ENCODE measurements at regions not wholly inside any gene's neighbourhood (a gene's known extent, or its start where the extent isn't known, plus 50 kb on each side); places are given as distances from the start of the nearest gene placed in this dataset.
"Not testable (repeated sequence)": the region's sequence is repeated elsewhere in the genome, so short reads cannot be mapped to it uniquely, and the experiment has no call there.

DNA sequence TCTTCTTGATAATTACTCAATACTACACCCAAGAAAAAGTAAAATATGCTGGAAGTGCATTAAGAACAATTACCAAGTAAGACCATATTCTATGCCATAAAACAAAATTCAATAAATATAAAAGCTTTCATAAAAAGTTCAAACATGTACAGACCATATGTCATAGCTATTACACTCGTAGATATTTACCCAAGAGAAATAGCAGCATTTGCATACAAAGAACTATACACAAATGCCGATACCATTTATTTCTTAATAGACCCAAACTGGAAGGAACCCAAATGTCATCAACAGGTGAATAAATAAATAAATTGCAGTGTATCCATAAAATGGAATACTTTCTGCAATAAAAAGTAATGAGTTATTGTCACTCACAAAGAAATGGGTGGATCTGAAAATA is 78.3 kb upstream of the SLC16A7 start:
- FAIRE-seq: peak; percentile 10

DNA sequence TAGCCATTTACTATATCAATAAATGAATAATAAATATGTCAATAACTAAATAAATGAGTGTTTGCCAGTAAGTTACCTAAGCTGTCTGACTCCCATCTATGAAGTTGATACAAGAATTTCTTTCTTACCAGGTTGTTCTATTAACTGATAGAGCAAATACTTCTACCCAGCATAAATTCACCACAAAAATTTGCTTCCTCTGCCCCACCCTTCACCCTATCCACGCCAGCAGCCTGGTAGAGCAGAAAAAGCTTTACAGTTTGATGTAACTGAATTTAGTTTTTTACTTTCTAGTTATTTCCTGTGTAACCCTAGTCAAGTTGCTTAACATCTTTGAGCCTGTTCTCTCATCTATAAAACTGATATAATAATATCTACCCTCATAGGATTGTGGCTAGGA is 94.9 kb upstream of the SLC16A7 start:
- no peak for FAIRE-seq

DNA sequence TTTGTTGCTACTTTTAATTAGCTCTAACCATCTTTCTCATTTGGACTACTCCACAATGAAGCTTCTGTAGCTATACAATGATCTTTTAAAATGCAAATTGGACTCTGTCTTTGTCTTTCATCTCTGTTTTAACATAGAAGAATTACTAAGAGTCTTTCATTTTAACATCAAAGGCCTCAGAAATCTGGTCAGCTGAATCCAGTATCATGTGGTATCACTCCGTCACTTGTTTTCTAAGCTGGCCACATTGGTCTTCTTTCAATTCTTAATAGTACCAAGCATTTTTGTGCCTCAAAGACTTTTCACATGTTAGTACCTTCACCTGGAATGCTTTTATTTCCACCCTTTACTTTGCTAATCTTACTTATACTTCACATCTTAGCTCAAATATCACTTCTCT is 95.5 kb upstream of the SLC16A7 start:
- no peak for FAIRE-seq

DNA sequence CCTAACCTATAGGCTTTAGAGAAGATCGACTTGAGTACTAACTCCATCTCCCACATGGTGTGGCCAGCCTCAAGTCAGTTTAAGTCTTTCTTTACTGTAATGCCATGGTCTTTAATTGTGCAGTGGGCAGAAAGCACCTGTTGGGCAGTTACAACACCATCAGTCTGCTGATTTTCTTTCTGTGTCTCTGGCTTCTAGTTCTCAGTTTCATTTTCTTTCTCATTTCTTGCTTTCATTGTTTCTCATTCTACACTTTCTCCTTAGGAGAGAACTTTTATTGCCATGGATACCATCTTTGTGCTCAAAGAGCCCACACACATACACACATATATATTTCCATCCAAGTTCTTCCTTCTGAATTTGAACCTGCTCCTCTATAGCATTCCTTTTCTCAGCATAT is 96.1 kb upstream of the SLC16A7 start:
- no peak for FAIRE-seq

DNA sequence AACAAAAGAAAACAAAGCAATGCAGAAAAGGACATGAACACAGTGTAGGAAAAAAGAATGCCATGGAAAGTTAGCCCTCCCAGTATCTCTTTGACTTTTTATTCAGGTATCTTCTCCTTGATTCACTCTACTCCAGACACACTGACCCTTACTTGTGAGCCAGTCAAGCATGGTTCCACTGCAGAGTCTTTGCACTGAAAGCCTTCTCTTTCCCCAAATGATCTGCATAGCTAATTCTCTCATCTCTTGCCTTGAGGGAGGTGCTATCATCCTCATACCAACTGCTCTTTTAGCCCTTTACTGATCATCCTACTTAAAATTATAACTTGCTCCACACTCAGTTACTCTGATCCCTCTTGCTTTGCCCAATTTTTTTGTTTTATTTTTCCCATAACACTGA is 101.2 kb upstream of the SLC16A7 start:
- no peak for FAIRE-seq

DNA sequence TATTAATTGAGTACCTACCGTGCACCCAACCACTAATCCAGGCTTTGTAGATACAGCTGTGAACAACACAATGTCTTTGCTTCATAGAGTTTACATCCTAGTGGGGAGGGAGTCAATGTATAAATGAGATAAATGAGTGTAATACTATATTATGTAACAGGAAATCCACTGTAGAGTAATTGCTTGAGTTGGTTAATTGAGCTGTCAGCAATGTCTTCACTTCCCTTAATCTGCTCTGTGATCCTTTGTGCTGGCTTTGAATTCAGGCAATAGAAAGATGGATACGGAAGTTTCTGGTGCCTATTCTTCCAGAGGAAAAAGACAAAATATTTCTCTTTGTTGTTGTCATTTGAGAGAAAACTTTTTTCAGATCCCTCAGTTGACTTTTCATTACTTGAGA is 104.0 kb upstream of the SLC16A7 start:
- no peak for FAIRE-seq

DNA sequence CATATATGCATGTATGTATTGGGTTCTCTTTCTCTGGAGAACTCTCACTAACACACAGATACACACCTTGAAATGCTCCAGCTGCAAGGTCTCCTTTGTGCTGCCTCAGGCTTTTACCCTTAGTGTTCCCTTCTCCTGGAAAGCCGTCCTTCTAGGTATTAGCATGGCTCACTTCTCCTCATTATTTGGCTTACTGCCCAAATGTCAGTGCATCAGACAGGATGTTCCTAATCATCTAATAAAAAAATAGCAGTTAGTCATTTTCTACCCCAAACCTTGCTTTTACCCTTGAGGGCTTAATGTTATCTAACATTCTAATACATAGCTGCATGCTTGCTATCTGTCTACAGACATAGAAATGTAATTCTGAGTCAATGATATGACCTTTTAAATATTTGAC is 109.0 kb upstream of the SLC16A7 start:
- FAIRE-seq: no peak

DNA sequence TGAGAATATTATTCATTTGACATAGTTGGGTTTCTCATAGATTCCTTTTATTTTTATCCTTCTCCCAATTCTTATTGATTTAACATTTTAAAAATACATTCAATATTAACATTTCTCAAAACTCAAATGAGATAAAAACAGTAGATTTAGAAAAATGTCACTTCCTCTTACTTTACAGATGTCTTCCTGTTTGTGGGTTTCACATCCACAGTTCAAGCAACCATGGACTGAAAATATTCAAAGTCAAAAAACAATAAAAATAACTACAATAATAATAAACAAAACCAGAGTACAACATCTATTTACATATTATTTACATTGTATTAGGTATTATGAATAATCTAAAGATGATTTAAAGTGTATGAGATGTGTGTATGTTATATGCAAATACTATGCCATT is 111.3 kb upstream of the SLC16A7 start:
- FAIRE-seq: no peak

DNA sequence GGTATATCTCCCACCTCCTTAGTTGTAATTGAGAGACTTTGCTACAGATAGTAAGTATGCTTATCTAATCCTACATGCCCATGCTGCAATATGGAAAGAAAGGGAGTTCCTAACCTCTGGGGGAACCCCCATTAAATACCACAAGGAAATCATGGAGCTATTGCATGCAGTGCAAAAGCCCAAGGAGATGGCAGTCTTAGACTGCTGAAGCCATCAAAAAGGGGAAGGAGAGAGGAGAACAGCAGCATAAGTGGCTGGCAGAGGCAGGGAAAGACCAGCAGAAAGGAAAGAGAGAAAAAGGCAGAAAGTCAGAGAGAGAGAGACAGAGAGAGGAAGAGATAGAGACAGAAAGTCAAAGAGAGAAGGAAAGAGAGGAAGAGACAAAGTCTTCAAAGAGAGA is 121.6 kb upstream of the SLC16A7 start:
- FAIRE-seq: not testable (repeated sequence)

DNA sequence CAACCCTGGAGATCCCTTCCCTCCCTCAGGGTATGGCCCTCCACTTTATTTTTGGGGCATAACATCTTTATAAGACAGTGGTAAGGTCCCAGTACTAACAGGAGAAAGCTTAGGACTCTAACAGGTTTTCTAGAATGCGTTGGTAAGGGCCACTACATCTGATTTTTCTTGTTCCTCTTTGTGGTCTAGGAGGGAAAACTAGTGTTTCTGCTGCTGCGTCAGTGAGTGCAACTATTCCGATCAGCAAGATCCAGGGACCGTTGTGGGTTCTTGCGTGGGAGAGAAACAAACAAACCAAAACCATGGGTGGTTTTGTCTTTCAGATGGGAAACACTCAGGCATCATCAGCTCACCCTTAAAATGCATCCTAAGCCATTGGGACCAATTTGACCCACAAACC is 123.6 kb upstream of the SLC16A7 start:
- no peak for FAIRE-seq

DNA sequence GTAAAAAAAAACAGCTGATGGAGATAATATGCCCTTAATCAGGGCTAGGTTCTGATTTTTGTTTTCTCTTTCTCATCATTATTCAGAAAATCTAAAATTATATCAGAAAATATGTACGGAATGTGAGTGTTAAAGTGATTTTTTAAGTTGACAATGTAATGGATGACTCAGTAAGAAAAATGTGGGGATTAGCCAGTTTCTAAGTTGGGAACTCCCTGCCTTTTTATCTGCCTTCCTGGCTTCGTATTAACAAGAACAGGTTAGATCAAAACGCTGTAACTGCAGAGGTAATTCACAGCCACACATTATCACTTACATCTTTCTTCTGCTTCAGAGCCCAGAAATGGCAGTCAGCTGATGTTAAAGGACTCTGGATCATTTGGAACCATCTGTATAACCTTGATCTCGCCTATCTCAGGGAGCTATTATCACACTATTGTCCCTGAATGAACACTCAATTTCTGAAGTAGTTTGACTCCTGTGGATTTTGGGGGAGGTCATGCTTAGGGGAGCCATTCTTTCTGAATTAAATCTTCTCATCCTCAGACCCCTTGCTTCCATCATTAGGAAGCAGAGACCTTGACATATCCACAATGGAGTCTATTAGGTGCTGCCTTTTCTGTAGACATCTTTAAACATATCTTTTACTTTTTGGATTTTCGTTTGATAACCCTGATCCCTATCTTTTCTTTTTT is 135.7 kb upstream of the SLC16A7 start:
- FAIRE-seq: no peak

DNA sequence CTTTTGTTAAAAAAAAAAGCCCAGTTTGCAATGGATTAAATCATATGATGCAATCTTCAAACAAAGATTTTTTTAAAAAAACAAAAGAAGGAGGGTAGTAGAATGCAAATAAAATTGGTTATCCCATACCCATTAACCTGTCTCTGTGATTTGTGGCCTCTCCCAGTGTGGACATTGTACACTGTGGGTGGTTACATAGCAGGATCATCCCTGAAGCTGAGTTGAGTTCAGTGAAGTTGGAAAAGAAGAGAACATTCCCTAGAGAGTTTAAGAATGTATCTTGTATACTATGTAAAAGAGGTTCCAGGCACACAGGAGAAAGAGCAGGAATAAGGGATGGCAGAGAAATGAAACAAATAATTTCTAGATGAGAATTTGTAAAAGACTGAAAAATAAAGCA is 142.4 kb upstream of the SLC16A7 start:
- no peak for FAIRE-seq

DNA sequence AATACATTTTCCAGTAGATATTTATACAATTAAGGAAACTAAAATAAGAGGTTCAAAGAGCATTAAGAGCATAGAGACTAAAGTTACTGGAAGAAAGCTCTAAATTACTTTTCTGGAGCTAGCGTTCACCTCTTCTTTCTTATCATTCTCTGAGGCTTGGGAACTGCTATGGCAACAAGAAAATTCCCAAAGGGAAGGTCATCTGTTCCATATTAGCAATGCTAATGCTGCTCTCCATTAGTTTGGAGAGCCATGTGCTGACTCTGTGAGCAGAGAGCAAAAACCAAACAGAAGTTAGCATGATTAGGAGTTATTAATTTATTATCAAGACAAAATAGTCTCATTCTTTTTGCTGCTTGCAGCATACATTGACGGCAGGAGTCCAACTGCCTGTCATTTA is 143.1 kb upstream of the SLC16A7 start:
- no peak for FAIRE-seq

DNA sequence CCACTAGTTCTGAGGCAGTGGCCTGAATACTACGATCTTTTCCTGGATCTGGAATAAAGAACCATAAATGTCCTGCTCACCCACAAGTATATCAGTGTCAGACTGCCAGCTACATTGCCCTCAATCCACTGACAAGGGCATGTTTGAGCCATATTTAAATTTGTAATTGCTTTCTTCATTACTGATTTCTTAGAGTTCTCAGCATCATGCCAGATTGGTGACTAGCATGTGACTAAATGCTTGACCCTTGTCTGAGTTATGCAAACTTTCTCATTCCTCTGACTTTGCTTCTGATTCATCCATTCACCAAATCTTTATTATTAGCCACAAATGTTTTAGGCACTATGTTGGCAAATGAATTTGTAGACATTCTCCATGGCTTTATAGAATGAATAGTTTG is 143.6 kb upstream of the SLC16A7 start:
- no peak for FAIRE-seq

DNA sequence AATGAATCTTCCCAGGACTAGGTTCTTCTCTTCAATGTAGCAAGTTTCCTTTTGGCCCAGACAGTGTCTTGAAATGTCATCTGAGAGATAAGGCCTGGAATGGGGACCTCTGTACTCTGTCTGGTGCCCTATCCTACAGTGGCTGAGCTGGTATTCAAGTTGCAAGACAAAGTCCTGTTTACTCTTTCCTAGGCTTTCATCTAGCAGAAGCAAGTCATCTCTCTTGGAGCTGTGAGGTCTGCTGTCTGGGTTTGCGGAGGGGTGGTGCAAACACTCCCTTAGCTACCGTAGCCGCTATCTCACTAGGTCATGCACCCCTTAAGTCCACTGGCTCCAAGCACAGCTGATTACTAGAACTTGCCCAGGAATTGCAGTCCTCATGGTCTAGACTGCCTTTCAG is 149.7 kb upstream of the SLC16A7 start:
- FAIRE-seq: no peak

DNA sequence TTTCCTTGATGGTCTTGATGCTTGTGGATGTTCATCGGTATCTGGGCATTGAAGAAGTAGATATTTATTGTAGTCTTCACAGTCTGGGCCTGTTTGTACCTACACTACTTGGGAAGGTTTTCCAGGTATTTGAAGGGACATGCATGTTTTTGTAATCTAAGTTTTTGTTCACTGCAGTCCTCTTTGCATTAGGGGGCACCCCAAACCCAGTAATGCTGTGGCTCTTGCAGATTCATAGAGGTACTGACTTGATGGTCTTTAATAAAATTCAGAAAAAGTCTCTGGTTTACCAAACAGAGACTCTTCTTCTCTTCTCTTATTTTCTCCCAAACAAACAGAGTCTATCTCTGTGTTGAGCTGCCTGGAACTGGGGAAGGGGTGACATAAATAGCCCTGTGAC is 150.9 kb upstream of the SLC16A7 start:
- no peak for FAIRE-seq

DNA sequence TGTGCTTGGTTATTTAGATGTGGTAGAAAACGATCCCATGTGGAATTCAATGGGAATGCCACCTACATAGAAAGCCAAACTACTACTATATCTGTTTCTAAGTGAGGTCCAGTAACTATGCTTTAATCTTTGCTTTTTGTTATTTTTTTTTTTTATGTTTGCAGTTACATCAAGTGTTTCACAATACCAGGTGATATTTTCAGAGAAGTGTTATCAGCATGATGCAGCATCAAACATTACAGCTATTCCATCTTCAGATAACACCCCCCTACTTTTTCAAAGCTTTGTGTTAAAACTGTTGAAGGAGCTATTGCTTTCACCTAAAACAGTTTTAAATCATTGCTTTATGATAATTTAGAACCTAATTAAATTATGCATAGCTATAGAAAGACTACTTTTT is 163.8 kb upstream of the SLC16A7 start:
- no peak for FAIRE-seq

DNA sequence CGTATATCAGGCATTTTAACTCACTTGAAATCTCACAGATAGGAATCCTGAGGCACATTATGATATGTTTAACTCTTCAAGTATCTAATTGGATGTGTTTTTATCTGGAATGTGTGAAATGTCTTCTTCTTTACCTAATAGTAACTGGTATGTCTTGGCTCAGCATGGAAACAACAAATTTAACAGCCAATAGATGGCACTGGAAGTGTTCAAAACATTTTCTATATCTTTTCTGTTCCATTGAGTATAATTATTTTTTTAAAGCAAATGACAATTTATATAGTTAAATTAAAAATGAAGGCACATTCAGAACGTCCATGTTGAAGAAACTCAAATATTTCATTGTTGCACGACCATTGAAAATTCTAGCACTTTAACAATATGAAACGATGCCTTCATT is 164.6 kb upstream of the SLC16A7 start:
- FAIRE-seq: no peak

DNA sequence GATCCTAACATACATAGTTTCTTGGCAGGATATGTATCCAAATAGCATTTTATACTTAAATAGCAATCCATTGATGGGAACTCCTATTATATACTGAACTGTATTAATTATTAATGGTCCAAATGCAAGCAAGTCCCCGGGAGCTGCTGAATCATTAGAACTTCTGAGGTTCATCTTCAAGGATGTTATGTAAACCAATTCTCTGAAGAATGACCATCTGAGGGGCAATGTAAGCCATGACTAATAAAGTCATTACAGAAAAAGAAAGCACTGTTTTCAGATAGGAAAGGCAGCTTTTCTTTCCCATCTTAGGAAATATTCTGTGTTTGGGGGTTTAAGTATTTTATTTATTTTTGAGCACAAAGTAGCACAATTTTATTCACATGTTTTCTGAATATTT is 166.1 kb upstream of the SLC16A7 start:
- FAIRE-seq: no peak

DNA sequence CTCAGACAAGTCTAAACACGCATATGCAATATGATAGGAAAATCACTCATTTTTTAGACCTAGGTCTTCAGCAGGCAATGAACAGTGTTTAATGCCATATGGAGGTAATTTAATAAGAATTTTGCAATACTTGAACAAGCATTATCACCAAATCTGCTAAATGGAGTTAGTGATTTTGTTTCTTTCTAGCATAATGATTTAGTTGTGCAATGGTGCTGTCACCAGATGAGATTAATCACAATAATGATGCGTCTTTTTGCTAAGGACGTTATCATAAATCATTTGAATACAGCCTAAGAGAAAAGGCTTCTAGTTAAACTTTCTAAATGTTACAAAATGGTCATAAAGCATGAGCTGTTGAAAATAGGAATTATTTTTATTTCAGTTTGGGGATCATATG is 170.0 kb upstream of the SLC16A7 start:
- FAIRE-seq: no peak

DNA sequence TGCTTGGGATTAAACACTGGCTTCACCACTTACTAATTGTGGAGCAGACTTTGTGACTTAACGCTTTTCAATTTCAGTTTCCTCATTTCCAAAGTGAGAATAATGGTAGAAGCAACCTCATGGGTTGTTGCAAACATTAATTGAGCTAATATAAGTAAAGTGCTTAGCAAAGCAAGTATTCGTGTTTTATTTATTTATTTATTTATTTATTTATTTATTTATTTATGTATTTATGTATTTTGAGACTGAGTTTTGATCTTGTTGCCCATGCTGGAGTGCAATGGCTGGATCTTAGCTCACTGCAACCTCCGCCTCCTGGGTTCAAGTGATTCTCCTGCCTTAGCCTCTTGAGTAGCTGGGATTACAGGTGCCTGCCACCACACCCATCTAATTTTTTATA is 171.2 kb upstream of the SLC16A7 start:
- FAIRE-seq: not testable (repeated sequence)

DNA sequence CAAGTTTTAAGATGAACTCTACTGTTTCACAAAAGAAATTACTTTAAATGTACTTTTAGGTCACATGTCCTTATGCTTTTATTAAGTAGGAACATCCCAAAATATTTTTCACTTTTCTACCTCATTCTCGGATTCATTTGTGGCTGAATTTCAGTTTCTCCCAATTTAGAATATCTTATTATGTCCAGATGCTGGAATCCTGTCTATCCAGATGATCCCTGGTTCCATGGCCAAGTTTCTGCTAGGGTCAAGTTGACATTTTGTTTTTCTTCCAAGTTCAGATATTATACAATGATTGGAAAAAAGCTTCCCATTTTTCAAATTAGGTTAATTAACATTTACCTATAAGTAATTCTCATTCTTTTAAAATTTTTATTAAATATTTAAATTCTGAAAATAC is 181.8 kb upstream of the SLC16A7 start:
- FAIRE-seq: no peak

DNA sequence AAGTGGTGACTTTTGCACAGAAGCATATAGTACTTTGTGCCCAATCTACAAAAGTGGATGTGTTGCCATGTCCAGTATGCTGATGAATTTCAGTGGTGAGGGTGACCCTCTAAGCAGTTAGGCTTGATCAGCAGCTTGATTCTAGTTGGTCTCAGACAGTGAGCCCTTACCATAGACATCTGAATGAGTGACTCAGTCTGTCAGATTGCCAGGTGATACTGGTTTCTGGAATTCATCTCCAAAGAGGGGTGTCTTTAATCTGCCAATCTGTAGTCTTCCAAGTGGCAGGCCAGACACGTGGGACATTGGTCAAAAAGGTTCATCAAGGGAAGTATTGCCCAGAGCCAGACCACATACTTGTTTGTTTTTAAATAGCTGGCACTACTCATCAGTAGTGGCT is 187.4 kb upstream of the SLC16A7 start:
- FAIRE-seq: no peak

DNA sequence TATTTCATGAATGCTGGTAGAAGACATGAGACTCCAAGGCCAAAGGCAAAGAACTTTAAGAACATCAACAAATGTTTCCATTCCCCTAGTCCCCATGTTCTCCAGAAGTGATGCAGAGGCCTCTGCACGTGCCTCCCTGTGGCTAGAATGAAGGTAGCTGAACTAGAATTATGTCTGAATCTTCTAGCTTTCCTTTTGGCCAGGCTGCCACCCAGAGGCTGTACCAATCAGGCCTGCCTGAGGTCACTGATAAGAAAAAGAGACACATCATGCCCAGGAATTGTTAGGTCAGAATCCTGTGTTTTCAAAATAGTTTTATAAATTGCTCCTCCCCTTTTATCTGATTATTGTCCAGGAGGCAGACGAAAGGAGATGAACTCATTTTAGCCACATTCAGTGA is 188.0 kb upstream of the SLC16A7 start:
- FAIRE-seq: no peak

DNA sequence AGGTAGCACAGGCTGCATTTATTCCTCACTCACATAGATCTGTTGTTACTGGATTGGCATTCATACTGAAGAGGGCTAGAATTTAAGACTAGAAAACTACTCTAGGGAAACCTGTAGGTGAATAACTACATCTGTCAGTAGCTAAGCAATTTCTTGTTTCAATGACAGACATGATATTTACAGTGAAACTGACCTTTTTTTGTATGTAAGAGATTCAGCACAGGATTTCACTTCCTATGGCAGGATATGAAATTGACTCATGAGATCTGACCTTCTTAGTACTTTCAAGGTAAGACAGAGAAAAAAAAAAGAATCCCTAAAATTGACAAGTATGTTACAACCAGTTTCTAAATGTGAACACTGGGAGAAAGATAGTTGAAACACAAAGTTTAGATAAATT is 189.8 kb upstream of the SLC16A7 start:
- FAIRE-seq: no peak
